ENCODE measurements at regions not wholly inside any gene's neighbourhood (a gene's known extent, or its start where the extent isn't known, plus 50 kb on each side); places are given as distances from the start of the nearest gene placed in this dataset.

DNA sequence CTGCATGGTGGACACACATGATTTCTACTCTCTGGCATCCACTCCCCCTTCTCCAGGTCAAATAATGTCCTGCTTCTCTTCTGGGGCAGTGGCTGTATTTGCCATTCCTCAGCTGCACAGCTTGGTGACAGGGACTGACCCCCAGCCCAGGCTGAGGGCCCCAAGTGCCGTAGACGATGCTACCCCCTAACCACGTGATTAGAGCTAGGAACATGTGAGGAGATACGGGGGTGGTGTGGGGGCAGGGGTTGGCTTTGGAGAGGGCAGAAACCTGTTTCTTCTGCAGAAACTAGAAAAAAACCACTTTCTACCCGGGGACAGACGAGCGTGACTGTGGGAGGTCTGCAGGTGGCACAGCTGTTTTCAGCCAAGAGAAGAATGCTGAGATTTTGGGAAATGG is 192.4 kb downstream of the SIPA1L2 start:
- TF ChIP-seq POLR2A (IDR thresholded peaks at IDR 0.05; ENCODE audit: low read depth, low read length) (no peak), TAF1 (IDR thresholded peaks at IDR 0.05; ENCODE audit: low read depth, low read length) (no peak), PAX5 (IDR thresholded peaks at IDR 0.05; ENCODE audit: insufficient read depth, low read length, severe bottlenecking) (no peak), POU2F2 (IDR thresholded peaks at IDR 0.05; ENCODE audit: low read depth, low read length) (no peak), POLR2AphosphoS5 (IDR thresholded peaks at IDR 0.05; ENCODE audit: low read depth, low read length) (no peak), SPI1 (IDR thresholded peaks at IDR 0.05; ENCODE audit: low read depth, low read length) (no peak)
- FAIRE-seq (no peak), DNase-seq (ENCODE audit: insufficient read length, low spot score) (no peak)

GRCh38 chr1:232435729-232436128 is 194.2 kb downstream of the SIPA1L2 start:
- TF ChIP-seq POLR2AphosphoS5 (IDR thresholded peaks at IDR 0.05; ENCODE audit: low read depth, low read length) (no peak), POLR2A (IDR thresholded peaks at IDR 0.05; ENCODE audit: low read depth, low read length) (no peak), POU2F2 (IDR thresholded peaks at IDR 0.05; ENCODE audit: low read depth, low read length) (no peak), TAF1 (IDR thresholded peaks at IDR 0.05; ENCODE audit: low read depth, low read length) (no peak), SPI1 (IDR thresholded peaks at IDR 0.05; ENCODE audit: low read depth, low read length) (no peak), PAX5 (IDR thresholded peaks at IDR 0.05; ENCODE audit: insufficient read depth, low read length, severe bottlenecking) (no peak)
- FAIRE-seq (no peak), DNase-seq (ENCODE audit: insufficient read length, low spot score) (no peak)

- TF ChIP-seq PAX5 (IDR thresholded peaks at IDR 0.05; ENCODE audit: insufficient read depth, low read length, severe bottlenecking) = no peak
- TF ChIP-seq POU2F2 (IDR thresholded peaks at IDR 0.05; ENCODE audit: low read depth, low read length) = no peak
- no peak for TF ChIP-seq POLR2AphosphoS5 (IDR thresholded peaks at IDR 0.05; ENCODE audit: low read depth, low read length)
- no peak for TF ChIP-seq TAF1 (IDR thresholded peaks at IDR 0.05; ENCODE audit: low read depth, low read length)
- no peak for TF ChIP-seq POLR2A (IDR thresholded peaks at IDR 0.05; ENCODE audit: low read depth, low read length)
- TF ChIP-seq SPI1 (IDR thresholded peaks at IDR 0.05; ENCODE audit: low read depth, low read length) = no peak
- no peak for FAIRE-seq
- DNase-seq (ENCODE audit: insufficient read length, low spot score) = no peak
Observed at GRCh38 chr1:232432313-232432712, 197.6 kb downstream of the SIPA1L2 start.

GRCh38 chr1:232431748-232432147 is 198.2 kb downstream of the SIPA1L2 start:
- FAIRE-seq (no peak), DNase-seq (ENCODE audit: insufficient read length, low spot score) (no peak)
- TF ChIP-seq POLR2AphosphoS5 (IDR thresholded peaks at IDR 0.05; ENCODE audit: low read depth, low read length) (no peak), POLR2A (IDR thresholded peaks at IDR 0.05; ENCODE audit: low read depth, low read length) (no peak), PAX5 (IDR thresholded peaks at IDR 0.05; ENCODE audit: insufficient read depth, low read length, severe bottlenecking) (no peak), POU2F2 (IDR thresholded peaks at IDR 0.05; ENCODE audit: low read depth, low read length) (no peak), TAF1 (IDR thresholded peaks at IDR 0.05; ENCODE audit: low read depth, low read length) (no peak), SPI1 (IDR thresholded peaks at IDR 0.05; ENCODE audit: low read depth, low read length) (no peak)

DNA sequence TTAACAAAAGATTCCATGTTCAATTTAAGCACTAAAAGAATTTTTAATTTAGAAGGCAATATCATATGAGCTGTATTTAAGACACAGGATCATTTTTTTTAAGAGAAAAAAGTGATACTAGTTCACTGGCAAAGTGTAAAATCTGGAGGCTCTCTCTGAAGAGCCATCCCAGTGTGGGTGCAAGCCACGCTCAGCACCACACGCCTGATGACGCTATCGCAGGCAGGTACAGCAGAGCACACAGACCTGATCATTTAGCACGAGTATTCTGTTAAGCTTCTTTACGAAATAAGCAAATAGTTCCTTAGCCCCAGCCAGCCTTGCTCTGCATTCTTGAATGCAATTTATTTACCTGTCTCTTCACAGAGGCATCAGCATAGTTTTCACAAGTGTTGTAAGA is 198.6 kb downstream of the SIPA1L2 start:
- no peak for DNase-seq (ENCODE audit: insufficient read length, low spot score)
- TF ChIP-seq POLR2A (IDR thresholded peaks at IDR 0.05; ENCODE audit: low read depth, low read length) (no peak), TAF1 (IDR thresholded peaks at IDR 0.05; ENCODE audit: low read depth, low read length) (no peak), PAX5 (IDR thresholded peaks at IDR 0.05; ENCODE audit: insufficient read depth, low read length, severe bottlenecking) (no peak), POLR2AphosphoS5 (IDR thresholded peaks at IDR 0.05; ENCODE audit: low read depth, low read length) (no peak), POU2F2 (IDR thresholded peaks at IDR 0.05; ENCODE audit: low read depth, low read length) (no peak), SPI1 (IDR thresholded peaks at IDR 0.05; ENCODE audit: low read depth, low read length) (no peak)
- no peak for FAIRE-seq

GRCh38 chr1:232430467-232430866 is 199.5 kb downstream of the SIPA1L2 start:
- DNase-seq (ENCODE audit: insufficient read length, low spot score) (no peak), FAIRE-seq (no peak)
- TF ChIP-seq SPI1 (IDR thresholded peaks at IDR 0.05; ENCODE audit: low read depth, low read length) = no peak

GRCh38 chr1:232428786-232429530 is 201.0 kb downstream of the SIPA1L2 start:
- FAIRE-seq = no peak
- TF ChIP-seq POU2F2 (IDR thresholded peaks at IDR 0.05; ENCODE audit: low read depth, low read length) (no peak), POLR2A (IDR thresholded peaks at IDR 0.05; ENCODE audit: low read depth, low read length) (no peak), TAF1 (IDR thresholded peaks at IDR 0.05; ENCODE audit: low read depth, low read length) (no peak), PAX5 (IDR thresholded peaks at IDR 0.05; ENCODE audit: insufficient read depth, low read length, severe bottlenecking) (no peak)
- no peak for DNase-seq (ENCODE audit: insufficient read length, low spot score)

GRCh38 chr1:232428036-232428645 is 201.8 kb downstream of the SIPA1L2 start:
- TF ChIP-seq POLR2A (IDR thresholded peaks at IDR 0.05; ENCODE audit: low read depth, low read length) (no peak), TAF1 (IDR thresholded peaks at IDR 0.05; ENCODE audit: low read depth, low read length) (no peak), POLR2AphosphoS5 (IDR thresholded peaks at IDR 0.05; ENCODE audit: low read depth, low read length) (no peak), PAX5 (IDR thresholded peaks at IDR 0.05; ENCODE audit: insufficient read depth, low read length, severe bottlenecking) (no peak), POU2F2 (IDR thresholded peaks at IDR 0.05; ENCODE audit: low read depth, low read length) (no peak), SPI1 (IDR thresholded peaks at IDR 0.05; ENCODE audit: low read depth, low read length) (no peak)

DNA sequence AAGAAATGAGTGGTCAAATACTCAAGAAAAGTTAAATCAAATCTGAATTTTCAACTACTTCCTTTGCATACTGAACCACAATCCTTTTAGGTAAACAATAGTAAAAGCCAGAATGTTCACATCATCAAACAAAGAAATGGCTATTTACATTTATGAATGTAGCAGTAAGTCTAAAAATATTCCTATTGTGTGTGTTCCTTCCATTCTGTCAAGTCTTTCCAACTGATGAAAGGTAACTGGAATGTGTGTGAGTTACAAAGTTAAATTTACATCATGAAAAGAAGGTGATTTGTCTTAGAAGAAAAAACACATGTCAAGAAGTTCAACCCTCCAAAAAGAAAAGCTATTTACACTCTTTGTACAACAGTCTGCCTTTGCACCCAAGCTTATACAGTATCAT is 203.1 kb downstream of the SIPA1L2 start:
- TF ChIP-seq TAF1 (IDR thresholded peaks at IDR 0.05; ENCODE audit: low read depth, low read length) (no peak), POLR2A (IDR thresholded peaks at IDR 0.05; ENCODE audit: low read depth, low read length) (no peak), POU2F2 (IDR thresholded peaks at IDR 0.05; ENCODE audit: low read depth, low read length) (no peak), PAX5 (IDR thresholded peaks at IDR 0.05; ENCODE audit: insufficient read depth, low read length, severe bottlenecking) (no peak), SPI1 (IDR thresholded peaks at IDR 0.05; ENCODE audit: low read depth, low read length) (no peak)
- no peak for DNase-seq (ENCODE audit: insufficient read length, low spot score)
- no peak for FAIRE-seq

More at GRCh38 chr1:232428036-232428645, 201.8 kb downstream of the SIPA1L2 start:
- no peak for FAIRE-seq
- no peak for DNase-seq (ENCODE audit: insufficient read length, low spot score)

DNA sequence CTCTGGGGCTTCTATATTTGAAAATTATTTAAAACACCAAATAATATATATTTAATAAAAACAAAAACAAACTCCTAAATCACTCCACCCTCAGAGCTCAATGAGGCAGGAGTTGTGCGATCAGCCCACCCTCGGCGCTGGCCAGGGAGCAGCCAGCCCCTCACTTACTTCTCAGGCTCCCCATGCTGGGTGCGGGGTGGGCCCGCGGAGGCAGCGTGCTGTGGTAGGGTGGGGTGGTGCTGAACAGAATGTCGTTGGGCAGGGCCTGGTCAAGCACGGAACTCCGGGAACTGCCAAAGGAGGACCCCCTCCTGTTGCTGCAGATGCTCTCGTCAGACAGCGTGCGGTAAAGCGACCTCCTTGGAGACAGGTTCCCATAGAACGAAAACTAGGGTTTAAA is 204.5 kb downstream of the SIPA1L2 start:
- FAIRE-seq = no peak
- no peak for DNase-seq (ENCODE audit: insufficient read length, low spot score)
- TF ChIP-seq POU2F2 (IDR thresholded peaks at IDR 0.05; ENCODE audit: low read depth, low read length) (no peak), POLR2AphosphoS5 (IDR thresholded peaks at IDR 0.05; ENCODE audit: low read depth, low read length) (no peak), POLR2A (IDR thresholded peaks at IDR 0.05; ENCODE audit: low read depth, low read length) (no peak), PAX5 (IDR thresholded peaks at IDR 0.05; ENCODE audit: insufficient read depth, low read length, severe bottlenecking) (no peak), TAF1 (IDR thresholded peaks at IDR 0.05; ENCODE audit: low read depth, low read length) (no peak), SPI1 (IDR thresholded peaks at IDR 0.05; ENCODE audit: low read depth, low read length) (no peak)
